Brain microvascular endothelial cell (primary cell): ENCODE measurements at regions not wholly inside any gene's neighbourhood (a gene's known extent, or its start where the extent isn't known, plus 50 kb on each side); places are given as distances from the start of the nearest gene placed in this dataset.

Experiments used
- DNase-seq: peaks from one replicate; pipeline ENCODE4 v3.0.0-alpha.2; 2020
- H3K27ac ChIP-seq: fragments of 250-450 bp; sonication (Bioruptor Pico); 2 replicates; pipeline ENCODE4 v1.5.1; 2020; ENCODE audit warnings: mild to moderate bottlenecking, moderate library complexity
- H3K27me3 ChIP-seq: fragments of 250-450 bp; sonication (Bioruptor Pico); replicated peaks from 2 replicates; pipeline ENCODE4 v1.5.1; 2020; ENCODE audit warnings: mild to moderate bottlenecking
- H3K36me3 ChIP-seq: fragments of 250-450 bp; sonication (Bioruptor Pico); replicated peaks from 2 replicates; pipeline ENCODE4 v1.5.1; 2020; ENCODE audit warnings: mild to moderate bottlenecking
- H3K4me3 ChIP-seq: 2 replicates; pipeline ENCODE4 v1.5.1; 2011; ENCODE audit warnings: low read depth, mild to moderate bottlenecking, control low read depth, low read length, moderate library complexity
- CTCF ChIP-seq: IDR thresholded peaks from 2 replicates; pipeline ENCODE4 v1.5.1; 2011; ENCODE audit warnings: low read depth, mild to moderate bottlenecking, moderate library complexity, low read length, control low read depth, inconsistent platforms; ENCODE audit errors: missing control alignments
- in situ Hi-C: cut with HindIII; loops from 2 replicates; pipeline ENCODE4 v1.10.0; 2017; ENCODE audit warnings: low sequenced_read_pairs, low pct_ligation_motif_present

DNA sequence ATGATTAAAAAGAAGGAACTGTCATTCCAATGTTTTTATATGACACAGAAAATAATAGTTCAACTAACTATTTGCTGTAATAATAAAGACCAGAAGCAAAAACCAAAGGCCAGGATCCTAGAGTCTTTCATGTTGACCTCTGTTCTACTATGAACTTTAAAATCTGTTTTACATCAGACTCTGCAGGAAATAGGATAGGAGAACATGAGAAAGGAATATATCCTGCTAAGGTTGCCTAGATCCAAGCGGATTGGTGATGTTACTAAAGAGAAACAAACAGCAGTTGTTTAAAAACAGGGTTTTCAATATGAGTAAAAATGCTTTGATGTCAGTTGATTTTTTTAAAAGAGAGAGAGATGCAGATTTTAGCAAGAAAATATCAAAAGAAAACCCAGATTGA, 549.6 kb downstream of the ZIC1 start:
- in situ Hi-C loops: no loop called here
- Histone ChIP-seq H3K36me3 (no peaks in the 10 kb centered on the region), H3K27me3 (no peaks in the 10 kb centered on the region), H3K27ac (no peak overlapping the region), H3K4me3 (no peak overlapping the region)
- no peak for DNase-seq
- no peak for TF ChIP-seq CTCF

GRCh38 chr3:147960786-147961185, 551.6 kb downstream of the ZIC1 start:
- no peak for DNase-seq
- Histone ChIP-seq H3K36me3 (no peaks in the 10 kb centered on the region), H3K27me3 (no peaks in the 10 kb centered on the region), H3K27ac (no peak overlapping the region), H3K4me3 (no peak overlapping the region)
- TF ChIP-seq CTCF: no peak
- in situ Hi-C loops: no loop called here

- Histone ChIP-seq H3K27me3 (no peaks in the 10 kb centered on the region), H3K4me3 (no peak overlapping the region), H3K36me3 (no peaks in the 10 kb centered on the region), H3K27ac (no peak overlapping the region)
- in situ Hi-C loops: no loop called here
- no peak for TF ChIP-seq CTCF
- no peak for DNase-seq
Measured at GRCh38 chr3:147962408-147963164, 553.4 kb downstream of the ZIC1 start.

GRCh38 chr3:147963711-147964110, 554.5 kb downstream of the ZIC1 start:
- Histone ChIP-seq H3K27ac (no peak overlapping the region), H3K4me3 (no peak overlapping the region), H3K36me3 (no peaks in the 10 kb centered on the region), H3K27me3 (no peaks in the 10 kb centered on the region)
- no peak for DNase-seq
- TF ChIP-seq CTCF: no peak
- in situ Hi-C loops: no loop called here

GRCh38 chr3:147975165-147975564, 566.0 kb downstream of the ZIC1 start:
- DNase-seq: no peak
- H3K36me3 ChIP-seq: no peaks in the 10 kb centered on the region
- in situ Hi-C loops: no loop called here
- H3K27me3 ChIP-seq: no peaks in the 10 kb centered on the region
- no peak for TF ChIP-seq CTCF
- no peak overlapping the region for H3K27ac ChIP-seq
- no peak overlapping the region for H3K4me3 ChIP-seq

DNA sequence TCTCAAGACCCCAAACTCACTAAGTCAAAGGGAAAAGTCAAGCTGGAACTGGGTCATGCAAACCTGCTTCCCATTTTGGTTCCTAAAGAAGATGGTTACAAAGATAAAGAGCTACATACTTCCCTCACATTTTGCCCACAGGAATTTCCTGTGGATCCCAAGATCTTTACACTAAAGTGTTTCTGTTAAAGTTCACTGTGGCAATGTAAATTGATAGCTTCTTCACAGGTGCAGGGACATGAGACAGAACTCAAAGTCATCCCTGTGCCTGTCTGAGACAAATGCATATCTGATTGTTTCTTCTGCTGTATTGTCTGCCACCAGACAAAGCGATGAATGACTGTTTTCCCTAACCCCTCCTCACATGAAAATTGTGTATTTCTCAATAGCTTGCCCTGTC, 567.8 kb downstream of the ZIC1 start:
- H3K4me3 ChIP-seq: no peak overlapping the region
- TF ChIP-seq CTCF: no peak
- H3K27ac ChIP-seq: no peak overlapping the region
- in situ Hi-C loops: no loop called here
- H3K27me3 ChIP-seq: no peaks in the 10 kb centered on the region
- H3K36me3 ChIP-seq: no peaks in the 10 kb centered on the region
- DNase-seq: no peak
